ENCODE measurements at regions not wholly inside any gene's neighbourhood (a gene's known extent, or its start where the extent isn't known, plus 50 kb on each side); places are given as distances from the start of the nearest gene placed in this dataset. TPM values are rescaled to one million over a fixed set of nuclear protein-coding genes. Genes with fewer than 3 reads are reported as not detected.

- Mint-ChIP-seq H3K36me3 (ENCODE audit: insufficient read depth in 1 of 3, low read depth in 3 of 3) (no peaks in the 10 kb centered on the region), H3K4me1 (no peaks in the 10 kb centered on the region), H3K9me3 (no peaks in the 10 kb centered on the region), H3K27me3 (ENCODE audit: low read depth) (no peaks in the 10 kb centered on the region), H3K27ac (no peak overlapping the region), H3K4me3 (no peak overlapping the region)
- no peak overlapping the region for H2BK120ac ChIP-seq (ENCODE audit: low read depth, low read length, poor library complexity, severe bottlenecking)
- H3K27ac ChIP-seq (ENCODE audit: insufficient read length, low read depth, low read length), result no peak overlapping the region
- H3K56ac ChIP-seq (ENCODE audit: insufficient read length, low read depth, low read length), result no peak overlapping the region
- WGBS (ENCODE audit: extremely low coverage, insufficient read length, low lambda C conversion rate), result no CpG with 5 or more reads among the region's 21 CpGs
- H3K23me2 ChIP-seq (ENCODE audit: insufficient read length, low read depth, low read length, poor library complexity, severe bottlenecking), result no peaks in the 10 kb centered on the region
- no peaks in the 10 kb centered on the region for H3K79me2 ChIP-seq (ENCODE audit: insufficient read depth, low read length)
- no peaks in the 10 kb centered on the region for H4K20me1 ChIP-seq (ENCODE audit: control insufficient read depth, insufficient read depth, insufficient read length)
- no peak overlapping the region for H4K5ac ChIP-seq (ENCODE audit: insufficient read length, low read depth, low read length)
- H3K18ac ChIP-seq (ENCODE audit: insufficient read length, low read depth, low read length), result no peak overlapping the region
- no peak overlapping the region for H4K8ac ChIP-seq (replicated peaks; ENCODE audit: insufficient read length, low read depth, low read length)
- no peak overlapping the region for H2BK12ac ChIP-seq (ENCODE audit: insufficient read length, low read depth, low read length)
- H2BK5ac ChIP-seq (ENCODE audit: insufficient read length, low read length), result no peak overlapping the region
- no peaks in the 10 kb centered on the region for H3K79me1 ChIP-seq (ENCODE audit: insufficient read depth, low read depth, low read length, poor library complexity, severe bottlenecking)
- no peaks in the 10 kb centered on the region for H3K9me3 ChIP-seq (ENCODE audit: control insufficient read depth, low read depth, low read length)
- no peak overlapping the region for H2BK20ac ChIP-seq (ENCODE audit: low read depth, low read length, poor library complexity, severe bottlenecking)
- H3K4me1 ChIP-seq (ENCODE audit: insufficient read depth, low read length), result no peaks in the 10 kb centered on the region
- H4K91ac ChIP-seq (ENCODE audit: insufficient read length, low read depth, low read length), result no peak overlapping the region
- no peak overlapping the region for H2AK5ac ChIP-seq (ENCODE audit: insufficient read length, low read length)
- no peak overlapping the region for H3K23ac ChIP-seq (ENCODE audit: insufficient read length, low read depth, low read length)
- no peak overlapping the region for H2BK15ac ChIP-seq (ENCODE audit: low read depth, low read length)
- no peak overlapping the region for H3K9ac ChIP-seq (ENCODE audit: extremely low read depth, insufficient read length, low read length)
- no peak overlapping the region for H3K4me2 ChIP-seq (ENCODE audit: insufficient read depth, insufficient read length, low read length)
- no peak overlapping the region for H3T11ph ChIP-seq (ENCODE audit: low read length)
- no peaks in the 10 kb centered on the region for H3K27me3 ChIP-seq (ENCODE audit: insufficient read depth, low read length)
- H2AFZ ChIP-seq (ENCODE audit: low read length), result no peak overlapping the region
- H3K4ac ChIP-seq (ENCODE audit: low read depth, low read length), result no peak overlapping the region
- TF ChIP-seq CTCF (conservative IDR thresholded peaks at IDR 0.05), result no peak
- H3K14ac ChIP-seq (ENCODE audit: insufficient read depth, low read length), result no peak overlapping the region
- no peak for DNase-seq
These were observed 49.8 kb upstream of the PPARA start for GRCh38 chr22:46100401-46101105.

Small RNA genes lying in the stretch of these regions (microRNA-seq; reads per million reads assigned to microRNA genes)
- not detected for gene MIR3619 (ENCODE audit: borderline microRNAs expressed)
